ENCODE measurements at regions not wholly inside any gene's neighbourhood (a gene's known extent, or its start where the extent isn't known, plus 50 kb on each side); places are given as distances from the start of the nearest gene placed in this dataset.

GRCh38 chr22:47768027-47768426, 1005.6 kb downstream of the TBC1D22A start:
- ATAC-seq (no peak), DNase-seq (no peak)
- H3K4me3 Mint-ChIP-seq: no peak overlapping the region
- no peaks in the 10 kb centered on the region for H3K36me3 Mint-ChIP-seq
- H3K4me1 Mint-ChIP-seq: no peaks in the 10 kb centered on the region
- 83% methylated on average over 1 of the region's 4 CpGs for WGBS (ENCODE audit: insufficient coverage)
- no peak overlapping the region for H3K27ac Mint-ChIP-seq
- peaks cover 27% of the 10 kb centered on the region in 2 donors for H3K27me3 Mint-ChIP-seq (ENCODE audit: low read depth in 2 of 2)
- TF ChIP-seq CTCF (IDR thresholded peaks at IDR 0.05): no peak
- Histone ChIP-seq H3K36me3 (ENCODE audit: control insufficient read depth, insufficient read depth, low read length) (no peaks in the 10 kb centered on the region), H3K27me3 (ENCODE audit: control insufficient read depth, insufficient read depth, low read length) (peaks cover 2% of the 10 kb centered on the region), H3K4me1 (ENCODE audit: control insufficient read depth, insufficient read depth, low read length) (no peaks in the 10 kb centered on the region), H3K27ac (ENCODE audit: low read length) (no peak overlapping the region), H3K9me3 (ENCODE audit: control insufficient read depth, insufficient read depth, low read length) (no peaks in the 10 kb centered on the region), H3K4me3 (ENCODE audit: low read length) (no peak overlapping the region)
- no peaks in the 10 kb centered on the region for H3K9me3 Mint-ChIP-seq
- intact Hi-C loops (cut with micrococcal nuclease): no loop called here

GRCh38 chr22:47767403-47767802, 1005.0 kb downstream of the TBC1D22A start:
- Histone ChIP-seq H3K27ac (ENCODE audit: low read length) (no peak overlapping the region), H3K27me3 (ENCODE audit: control insufficient read depth, insufficient read depth, low read length) (peaks cover 2% of the 10 kb centered on the region), H3K9me3 (ENCODE audit: control insufficient read depth, insufficient read depth, low read length) (no peaks in the 10 kb centered on the region), H3K4me3 (ENCODE audit: low read length) (no peak overlapping the region), H3K36me3 (ENCODE audit: control insufficient read depth, insufficient read depth, low read length) (no peaks in the 10 kb centered on the region), H3K4me1 (ENCODE audit: control insufficient read depth, insufficient read depth, low read length) (no peaks in the 10 kb centered on the region)
- Mint-ChIP-seq H3K9me3 (no peaks in the 10 kb centered on the region), H3K4me3 (no peak overlapping the region), H3K27me3 (ENCODE audit: low read depth in 2 of 2) (peaks cover 27 to 29% of the 10 kb centered on the region in 2 donors), H3K4me1 (no peaks in the 10 kb centered on the region), H3K36me3 (no peaks in the 10 kb centered on the region), H3K27ac (no peak overlapping the region)
- no peak for ATAC-seq
- no peak for TF ChIP-seq CTCF (IDR thresholded peaks at IDR 0.05)
- intact Hi-C loops (cut with micrococcal nuclease): no loop called here
- WGBS (ENCODE audit: insufficient coverage): 86% methylated on average over 5 of the region's 5 CpGs
- DNase-seq: no peak

GRCh38 chr22:47765757-47766156, 1003.3 kb downstream of the TBC1D22A start:
- 70% methylated on average over 5 of the region's 6 CpGs for WGBS (ENCODE audit: insufficient coverage)
- H3K9me3 ChIP-seq (ENCODE audit: control insufficient read depth, insufficient read depth, low read length): no peaks in the 10 kb centered on the region
- H3K27me3 Mint-ChIP-seq (ENCODE audit: low read depth in 2 of 2): peaks cover 19 to 26% of the 10 kb centered on the region in 2 donors
- no peak overlapping the region for H3K4me3 Mint-ChIP-seq
- no peak for TF ChIP-seq CTCF (IDR thresholded peaks at IDR 0.05)
- H3K36me3 Mint-ChIP-seq: no peaks in the 10 kb centered on the region
- H3K4me1 Mint-ChIP-seq: no peaks in the 10 kb centered on the region
- no peak for ATAC-seq
- no peaks in the 10 kb centered on the region for H3K9me3 Mint-ChIP-seq
- intact Hi-C loops (cut with micrococcal nuclease): no loop called here
- no peaks in the 10 kb centered on the region for H3K36me3 ChIP-seq (ENCODE audit: control insufficient read depth, insufficient read depth, low read length)
- DNase-seq: no peak
- H3K27ac ChIP-seq (ENCODE audit: low read length): no peak overlapping the region
- H3K4me3 ChIP-seq (ENCODE audit: low read length): no peak overlapping the region
- H3K4me1 ChIP-seq (ENCODE audit: control insufficient read depth, insufficient read depth, low read length): no peaks in the 10 kb centered on the region
- H3K27me3 ChIP-seq (ENCODE audit: control insufficient read depth, insufficient read depth, low read length): peaks cover 1% of the 10 kb centered on the region
- H3K27ac Mint-ChIP-seq: no peak overlapping the region

GRCh38 chr22:47762141-47762540, 999.7 kb downstream of the TBC1D22A start:
- H3K9me3 Mint-ChIP-seq: no peaks in the 10 kb centered on the region
- no peak for TF ChIP-seq CTCF (IDR thresholded peaks at IDR 0.05)
- H3K4me1 Mint-ChIP-seq: no peaks in the 10 kb centered on the region
- H3K4me3 ChIP-seq (ENCODE audit: low read length): no peak overlapping the region
- 76% methylated on average over 3 of the region's 3 CpGs for WGBS (ENCODE audit: insufficient coverage)
- ATAC-seq (no peak), DNase-seq (no peak)
- H3K27me3 Mint-ChIP-seq (ENCODE audit: low read depth in 2 of 2): peaks cover 0 to 21% of the 10 kb centered on the region in 2 donors
- H3K4me1 ChIP-seq (ENCODE audit: control insufficient read depth, insufficient read depth, low read length): no peaks in the 10 kb centered on the region
- no peaks in the 10 kb centered on the region for H3K27me3 ChIP-seq (ENCODE audit: control insufficient read depth, insufficient read depth, low read length)
- no peak overlapping the region for H3K4me3 Mint-ChIP-seq
- H3K36me3 Mint-ChIP-seq: no peaks in the 10 kb centered on the region
- H3K27ac ChIP-seq (ENCODE audit: low read length): no peak overlapping the region
- intact Hi-C loops (cut with micrococcal nuclease): no loop called here
- no peak overlapping the region for H3K27ac Mint-ChIP-seq
- no peaks in the 10 kb centered on the region for H3K36me3 ChIP-seq (ENCODE audit: control insufficient read depth, insufficient read depth, low read length)
- H3K9me3 ChIP-seq (ENCODE audit: control insufficient read depth, insufficient read depth, low read length): no peaks in the 10 kb centered on the region
